H9 (cell line): ENCODE measurements at regions not wholly inside any gene's neighbourhood (a gene's known extent, or its start where the extent isn't known, plus 50 kb on each side); places are given as distances from the start of the nearest gene placed in this dataset.

Experiments
- DNase-seq: peaks from one replicate; pipeline ENCODE4 v3.0.0-alpha.2; 2017
- H2AFZ ChIP-seq: one replicate; pipeline ENCODE4 v1.6.1; 2013; ENCODE audit warnings: mild to moderate bottlenecking, low read length, control low read depth, moderate library complexity
- H2AK5ac ChIP-seq: 2 replicates; pipeline ENCODE4 v1.6.1; 2013; ENCODE audit warnings: low read length, control low read depth, mixed read lengths; ENCODE audit not compliant: insufficient read length
- H2BK120ac ChIP-seq: one replicate; pipeline ENCODE4 v1.6.1; 2013; ENCODE audit warnings: low read depth, mild to moderate bottlenecking, low read length, control low read depth, inconsistent platforms; ENCODE audit not compliant: poor library complexity, severe bottlenecking
- H2BK12ac ChIP-seq: 2 replicates; pipeline ENCODE4 v1.6.1; 2013; ENCODE audit warnings: low read length, control low read depth, mixed read lengths, low read depth; ENCODE audit not compliant: insufficient read length
- H2BK15ac ChIP-seq: 2 replicates; pipeline ENCODE4 v1.6.1; 2013; ENCODE audit warnings: low read depth, low read length, control low read depth
- H2BK20ac ChIP-seq: one replicate; pipeline ENCODE4 v1.6.1; 2013; ENCODE audit warnings: low read depth, mild to moderate bottlenecking, low read length, control low read depth, inconsistent platforms; ENCODE audit not compliant: poor library complexity, severe bottlenecking
- H2BK5ac ChIP-seq: 2 replicates; pipeline ENCODE4 v1.6.1; 2013; ENCODE audit warnings: low read length, control low read depth, mixed read lengths; ENCODE audit not compliant: insufficient read length
- H3K14ac ChIP-seq: 2 replicates; pipeline ENCODE4 v1.6.1; 2013; ENCODE audit warnings: low read length, control low read depth; ENCODE audit not compliant: insufficient read depth
- H3K18ac ChIP-seq: 2 replicates; pipeline ENCODE4 v1.6.1; 2013; ENCODE audit warnings: low read depth, mild to moderate bottlenecking, mixed read lengths, low read length, control low read depth; ENCODE audit not compliant: insufficient read length
- H3K23ac ChIP-seq: 2 replicates; pipeline ENCODE4 v1.6.1; 2013; ENCODE audit warnings: low read length, control low read depth, mixed read lengths, low read depth; ENCODE audit not compliant: insufficient read length
- H3K23me2 ChIP-seq: 2 replicates; pipeline ENCODE4 v1.6.1; 2013; ENCODE audit warnings: low read depth, mild to moderate bottlenecking, mixed read lengths, low read length, control low read depth; ENCODE audit not compliant: insufficient read length, poor library complexity, severe bottlenecking
- H3K27ac ChIP-seq: 2 replicates; pipeline ENCODE4 v1.5.1; 2013; ENCODE audit warnings: low read length, control low read depth, mixed read lengths, low read depth; ENCODE audit not compliant: insufficient read length
- H3K27me3 ChIP-seq: 2 replicates; pipeline ENCODE4 v1.6.1; 2013; ENCODE audit warnings: low read length, control low read depth, inconsistent platforms; ENCODE audit not compliant: insufficient read depth
- H3K4ac ChIP-seq: 2 replicates; pipeline ENCODE4 v1.6.1; 2013; ENCODE audit warnings: low read depth, mild to moderate bottlenecking, control low read depth, inconsistent platforms, low read length, moderate library complexity
- H3K4me1 ChIP-seq: 2 replicates; pipeline ENCODE4 v1.6.1; 2013; ENCODE audit warnings: low read length, control low read depth, inconsistent platforms; ENCODE audit not compliant: insufficient read depth
- H3K4me2 ChIP-seq: 2 replicates; pipeline ENCODE4 v1.6.1; 2013; ENCODE audit warnings: low read length, control low read depth, mixed read lengths; ENCODE audit not compliant: insufficient read length, insufficient read depth
- H3K56ac ChIP-seq: 2 replicates; pipeline ENCODE4 v1.6.1; 2013; ENCODE audit warnings: low read depth, mild to moderate bottlenecking, mixed read lengths, low read length, control low read depth; ENCODE audit not compliant: insufficient read length
- H3K79me1 ChIP-seq: 2 replicates; pipeline ENCODE4 v1.6.1; 2013; ENCODE audit warnings: low read depth, mild to moderate bottlenecking, moderate library complexity, low read length, control low read depth, inconsistent platforms; ENCODE audit not compliant: insufficient read depth, poor library complexity, severe bottlenecking
- H3K79me2 ChIP-seq: 2 replicates; pipeline ENCODE4 v1.6.1; 2013; ENCODE audit warnings: low read length, control low read depth, inconsistent platforms; ENCODE audit not compliant: insufficient read depth
- H3K9ac ChIP-seq: 2 replicates; pipeline ENCODE4 v1.6.1; 2013; ENCODE audit warnings: low read length, control low read depth, mixed read lengths; ENCODE audit not compliant: insufficient read length; ENCODE audit errors: extremely low read depth
- H3K9me3 ChIP-seq: one replicate; pipeline ENCODE4 v1.6.1; 2013; ENCODE audit warnings: low read depth, low read length, inconsistent platforms; ENCODE audit not compliant: control insufficient read depth
- H3T11ph ChIP-seq: one replicate; pipeline ENCODE4 v1.6.1; 2013; ENCODE audit warnings: mild to moderate bottlenecking, low read length, control low read depth, inconsistent platforms
- H4K20me1 ChIP-seq: one replicate; pipeline ENCODE4 v1.6.1; 2013; ENCODE audit not compliant: control insufficient read depth, insufficient read length, insufficient read depth
- H4K5ac ChIP-seq: 2 replicates; pipeline ENCODE4 v1.6.1; 2013; ENCODE audit warnings: low read depth, mild to moderate bottlenecking, mixed read lengths, low read length, control low read depth; ENCODE audit not compliant: insufficient read length
- H4K8ac ChIP-seq: replicated peaks from 2 replicates; pipeline ENCODE4 v1.6.1; 2013; ENCODE audit warnings: low read length, control low read depth, mixed read lengths, low read depth; ENCODE audit not compliant: insufficient read length
- H4K91ac ChIP-seq: 2 replicates; pipeline ENCODE4 v1.6.1; 2013; ENCODE audit warnings: low read depth, mild to moderate bottlenecking, moderate library complexity, mixed read lengths, low read length, control low read depth; ENCODE audit not compliant: insufficient read length
- H3K27ac Mint-ChIP-seq, 3 experiments: 2 replicates in 2 of 3; 3 replicates in 1 of 3; pipeline ENCODE4 v1.8.0; 2020 to 2021; ENCODE audit warnings: mixed read lengths in 3 of 3, mild to moderate bottlenecking in 1 of 3, moderate library complexity in 1 of 3
- H3K27me3 Mint-ChIP-seq: 2 replicates; pipeline ENCODE4 v1.8.0; 2021; ENCODE audit warnings: low read depth, mild to moderate bottlenecking, moderate library complexity, mixed read lengths
- H3K36me3 Mint-ChIP-seq, 3 experiments: 2 replicates in 2 of 3; 3 replicates in 1 of 3; pipeline ENCODE4 v1.8.0; 2020 to 2021; ENCODE audit warnings: low read depth in 3 of 3, mixed read lengths in 3 of 3; ENCODE audit not compliant: insufficient read depth in 1 of 3
- H3K4me1 Mint-ChIP-seq, 2 experiments: 2 replicates each; pipeline ENCODE4 v1.8.0; 2020; ENCODE audit warnings: mixed read lengths in 2 of 2
- H3K4me3 Mint-ChIP-seq, 2 experiments: 2 replicates in 1 of 2; 3 replicates in 1 of 2; pipeline ENCODE4 v1.8.0; 2020 to 2021; ENCODE audit warnings: mild to moderate bottlenecking in 2 of 2, mixed read lengths in 2 of 2, moderate library complexity in 1 of 2
- H3K9me3 Mint-ChIP-seq, 2 experiments: 2 replicates in 1 of 2; 3 replicates in 1 of 2; pipeline ENCODE4 v1.8.0; 2020; ENCODE audit warnings: mild to moderate bottlenecking in 2 of 2, mixed read lengths in 2 of 2, moderate library complexity in 1 of 2
- WGBS: extraction: QIAGEN DNeasy Blood & Tissue Kit; methylation state at CpG from one replicate; pipeline ENCODE4 v1.1.7; 2013; ENCODE audit warnings: missing lambda C conversion rate, low lambda C conversion rate, mixed read lengths; ENCODE audit not compliant: insufficient read length; ENCODE audit errors: extremely low coverage; 5-methylcytosine and 5-hydroxymethylcytosine counted together
- TF ChIP-seq, protein P1 (sequence below): fragments of 200-600 bp; sonication (generic); conservative IDR thresholded peaks from 3 replicates; pipeline ENCODE4 v1.8.0; 2021; ENCODE audit warnings: antibody characterized with exemption, mild to moderate bottlenecking

DNA sequence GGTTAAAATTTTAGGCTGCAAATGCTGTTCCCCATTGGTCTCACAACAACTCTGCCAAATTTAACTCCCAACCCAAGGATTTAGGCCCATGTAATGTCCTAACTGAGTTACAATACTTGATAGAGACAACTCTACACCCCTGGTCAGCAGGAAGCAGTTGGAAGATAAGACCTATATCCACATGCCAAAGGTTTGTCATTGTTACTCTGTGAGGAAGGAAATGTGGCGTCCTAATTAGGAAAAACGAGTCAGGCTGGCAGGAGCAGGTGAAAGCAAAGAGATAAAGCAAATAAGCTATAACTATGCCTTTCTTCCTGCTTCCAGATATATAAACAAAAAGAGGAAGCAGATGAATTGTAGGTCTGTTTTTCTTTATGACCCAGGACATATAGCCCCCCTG is 69.1 kb downstream of the SPIN4 start:
- H3K23ac ChIP-seq: no peak overlapping the region
- no peaks in the 10 kb centered on the region for H3K79me2 ChIP-seq
- H2AK5ac ChIP-seq: no peak overlapping the region
- no peak for DNase-seq
- no peak overlapping the region for H3K4ac ChIP-seq
- no peak overlapping the region for H3T11ph ChIP-seq
- no peak overlapping the region for H3K27ac ChIP-seq
- no peak overlapping the region for H2BK120ac ChIP-seq
- H4K91ac ChIP-seq: no peak overlapping the region
- no peak overlapping the region for H2BK15ac ChIP-seq
- no peaks in the 10 kb centered on the region for H3K23me2 ChIP-seq
- H2BK20ac ChIP-seq: no peak overlapping the region
- no peak overlapping the region for H3K4me3 Mint-ChIP-seq
- H3K27me3 Mint-ChIP-seq: no peaks in the 10 kb centered on the region; the same call in 1 of the 2 replicates
- H3K14ac ChIP-seq: no peak overlapping the region
- peaks cover 32 to 34% of the 10 kb centered on the region in 2 experiments for H3K9me3 Mint-ChIP-seq
- H3K18ac ChIP-seq: no peak overlapping the region
- no peaks in the 10 kb centered on the region for H3K4me1 ChIP-seq
- H3K79me1 ChIP-seq: no peaks in the 10 kb centered on the region
- H3K9ac ChIP-seq: no peak overlapping the region
- H2AFZ ChIP-seq: no peak overlapping the region
- WGBS: no CpG with 5 or more reads among the region's 2 CpGs
- peaks cover 45% of the 10 kb centered on the region for H3K9me3 ChIP-seq
- H3K4me2 ChIP-seq: no peak overlapping the region
- peaks cover 0 to 4% (median 0%) of the 10 kb centered on the region in 3 experiments; a peak in 1 of 7 replicates for H3K36me3 Mint-ChIP-seq
- H4K5ac ChIP-seq: no peak overlapping the region
- H3K27ac Mint-ChIP-seq: no peak overlapping the region
- no peak overlapping the region for H3K56ac ChIP-seq
- TF ChIP-seq, protein P1, sequence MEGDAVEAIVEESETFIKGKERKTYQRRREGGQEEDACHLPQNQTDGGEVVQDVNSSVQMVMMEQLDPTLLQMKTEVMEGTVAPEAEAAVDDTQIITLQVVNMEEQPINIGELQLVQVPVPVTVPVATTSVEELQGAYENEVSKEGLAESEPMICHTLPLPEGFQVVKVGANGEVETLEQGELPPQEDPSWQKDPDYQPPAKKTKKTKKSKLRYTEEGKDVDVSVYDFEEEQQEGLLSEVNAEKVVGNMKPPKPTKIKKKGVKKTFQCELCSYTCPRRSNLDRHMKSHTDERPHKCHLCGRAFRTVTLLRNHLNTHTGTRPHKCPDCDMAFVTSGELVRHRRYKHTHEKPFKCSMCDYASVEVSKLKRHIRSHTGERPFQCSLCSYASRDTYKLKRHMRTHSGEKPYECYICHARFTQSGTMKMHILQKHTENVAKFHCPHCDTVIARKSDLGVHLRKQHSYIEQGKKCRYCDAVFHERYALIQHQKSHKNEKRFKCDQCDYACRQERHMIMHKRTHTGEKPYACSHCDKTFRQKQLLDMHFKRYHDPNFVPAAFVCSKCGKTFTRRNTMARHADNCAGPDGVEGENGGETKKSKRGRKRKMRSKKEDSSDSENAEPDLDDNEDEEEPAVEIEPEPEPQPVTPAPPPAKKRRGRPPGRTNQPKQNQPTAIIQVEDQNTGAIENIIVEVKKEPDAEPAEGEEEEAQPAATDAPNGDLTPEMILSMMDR: no peak
- H3K27me3 ChIP-seq: no peaks in the 10 kb centered on the region
- no peaks in the 10 kb centered on the region for H3K4me1 Mint-ChIP-seq
- H2BK5ac ChIP-seq: no peak overlapping the region
- no peak overlapping the region for H2BK12ac ChIP-seq
- H4K20me1 ChIP-seq: no peaks in the 10 kb centered on the region
- no peak overlapping the region for H4K8ac ChIP-seq
